Panc1 (cell line): ENCODE measurements at regions not wholly inside any gene's neighbourhood (a gene's known extent, or its start where the extent isn't known, plus 50 kb on each side); places are given as distances from the start of the nearest gene placed in this dataset.

Experiments used
- ATAC-seq: fragments of 200-7000 bp; cut with Tn5 transposase; 2 replicates; pipeline ENCODE4 v1.9.1; 2020; ENCODE audit warnings: mild to moderate bottlenecking, moderate library complexity
- BruUV-seq: library from RNA; stranded (reverse); fragments of 400-500 nt; replicated peaks from 2 replicates; lab custom pipeline; 2021; lab: Mats Ljungman, UMichigan
- CTCF ChIA-PET: fragments of 300-600 bp; sonication (Branson Sonifier 250); formaldehyde crosslinking; loops from one replicate; lab custom pipeline; 2022; ENCODE audit warnings: antibody characterized with exemption; lab: Charles Lee
- POLR2A ChIA-PET: fragments of 300-600 bp; sonication (Branson Sonifier 250); formaldehyde crosslinking; loops from one replicate; lab custom pipeline; 2022; ENCODE audit warnings: antibody characterized with exemption; lab: Charles Lee
- DNase-seq: peaks from one replicate; pipeline ENCODE4 v3.0.0-alpha.2; 2010; ENCODE audit warnings: low read depth, low spot score
- H3K27ac ChIP-seq: 2 replicates; pipeline ENCODE4 v1.5.1; 2011; ENCODE audit warnings: mild to moderate bottlenecking, low read length, inconsistent platforms
- H3K27me3 ChIP-seq: fragments of 200-500 bp; sonication (Bioruptor generic); 2 replicates; pipeline ENCODE4 v1.6.0; 2014; ENCODE audit warnings: low read length, inconsistent platforms; ENCODE audit not compliant: control insufficient read depth, insufficient read depth
- H3K36me3 ChIP-seq: fragments of 200-500 bp; sonication (Bioruptor generic); 2 replicates; pipeline ENCODE4 v1.5.1; 2014; ENCODE audit warnings: inconsistent platforms, mild to moderate bottlenecking, low read length, moderate library complexity; ENCODE audit not compliant: control insufficient read depth, insufficient read depth
- H3K4me1 ChIP-seq: 2 replicates; pipeline ENCODE4 v1.5.1; 2011; ENCODE audit warnings: inconsistent platforms, mild to moderate bottlenecking, low read length, moderate library complexity; ENCODE audit not compliant: control insufficient read depth, insufficient read depth
- H3K4me3 ChIP-seq, 2 experiments: 2 replicates each; pipeline ENCODE4 v1.5.1; 2011 to 2012; ENCODE audit warnings: low read depth in 2 of 2, low read length in 2 of 2, mild to moderate bottlenecking in 2 of 2, inconsistent platforms in 1 of 2, moderate library complexity in 1 of 2
- H3K9me3 ChIP-seq: fragments of 200-500 bp; sonication (Bioruptor generic); 2 replicates; pipeline ENCODE4 v1.5.1; 2014; ENCODE audit warnings: low read depth, mild to moderate bottlenecking, inconsistent platforms, low read length, moderate library complexity; ENCODE audit not compliant: control insufficient read depth, insufficient read depth
- CTCF ChIP-seq: fragments of 450-650 bp; IDR thresholded peaks from 2 replicates; pipeline ENCODE4 v1.5.1; 2017; ENCODE audit warnings: mild to moderate bottlenecking
- POLR2AphosphoS5 ChIP-seq: IDR thresholded peaks from 2 replicates; pipeline ENCODE4 v1.6.1; 2012; ENCODE audit warnings: mild to moderate bottlenecking, low read depth, low read length, moderate library complexity
- REST ChIP-seq, 2 experiments: IDR thresholded peaks; 2 replicates each; pipeline ENCODE4 v1.6.1; 2011 to 2012; ENCODE audit warnings: low read depth in 2 of 2, control low read depth in 1 of 2, low read length in 1 of 2, mild to moderate bottlenecking in 1 of 2, moderate library complexity in 1 of 2; ENCODE audit not compliant: insufficient read depth in 1 of 2
- SIN3A ChIP-seq: IDR thresholded peaks from 2 replicates; pipeline ENCODE4 v1.6.1; 2012; ENCODE audit warnings: low read depth, mild to moderate bottlenecking, low read length, moderate library complexity, borderline replicate concordance; ENCODE audit not compliant: insufficient read depth
- TCF7L2 ChIP-seq: IDR thresholded peaks from 2 replicates; pipeline ENCODE4 v1.6.1; 2011; ENCODE audit warnings: mild to moderate bottlenecking, low read depth, low read length, inconsistent platforms
- in situ Hi-C: cut with HindIII; loops from 2 replicates; pipeline ENCODE4 v1.10.0; 2016; ENCODE audit warnings: low sequenced_read_pairs, low pct_unique_long_range_greater_than_20kb
- intact Hi-C: fragments of 100-400 bp; cut with micrococcal nuclease; formaldehyde crosslinking; loops from one replicate; pipeline ENCODE4 v1.10.0; 2022; ENCODE audit not compliant: unreplicated experiment

GRCh38 chrX:44708470-44708869, 135.4 kb upstream of the DUSP21 start:
- no peak for TF ChIP-seq SIN3A
- intact Hi-C loops, result no loop called here
- H3K27me3 ChIP-seq, result no peaks in the 10 kb centered on the region
- in situ Hi-C loops, result no loop called here
- BruUV-seq, result no TSS peak
- H3K4me3 ChIP-seq, result no peak overlapping the region
- H3K27ac ChIP-seq, result no peak overlapping the region
- no peak for ATAC-seq
- ChIA-PET POLR2A (no interaction called here), CTCF (no interaction called here)
- no peak for DNase-seq
- H3K9me3 ChIP-seq, result no peaks in the 10 kb centered on the region
- H3K36me3 ChIP-seq, result no peaks in the 10 kb centered on the region
- no peaks in the 10 kb centered on the region for H3K4me1 ChIP-seq

- TF ChIP-seq POLR2AphosphoS5, result no peak
- TF ChIP-seq CTCF, result no peak
- no peak for TF ChIP-seq TCF7L2
- no peak for TF ChIP-seq REST (IDR thresholded peaks at IDR 0.05; ENCODE audit: insufficient read depth in 1 of 2, low read depth in 2 of 2, low read length in 1 of 2)
- ChIA-PET POLR2A (no interaction called here), CTCF (no interaction called here)
- BruUV-seq, result no TSS peak
- Histone ChIP-seq H3K27me3 (no peaks in the 10 kb centered on the region), H3K9me3 (no peaks in the 10 kb centered on the region), H3K4me1 (no peaks in the 10 kb centered on the region), H3K27ac (no peak overlapping the region), H3K36me3 (no peaks in the 10 kb centered on the region), H3K4me3 (no peak overlapping the region)
- ATAC-seq (no peak), DNase-seq (no peak)
- in situ Hi-C loops, result no loop called here
- intact Hi-C loops, result no loop called here
Measured at GRCh38 chrX:44705817-44706551, 137.8 kb upstream of the DUSP21 start.

- H3K36me3 ChIP-seq, result no peaks in the 10 kb centered on the region
- in situ Hi-C loops, result no loop called here
- intact Hi-C loops, result no loop called here
- no peaks in the 10 kb centered on the region for H3K4me1 ChIP-seq
- ATAC-seq (no peak), DNase-seq (no peak)
- POLR2A ChIA-PET, result no interaction called here
- TF ChIP-seq REST (IDR thresholded peaks at IDR 0.05; ENCODE audit: insufficient read depth in 1 of 2, low read depth in 2 of 2, low read length in 1 of 2) (no peak), TCF7L2 (no peak), CTCF (no peak), SIN3A (no peak), POLR2AphosphoS5 (no peak)
- no peak overlapping the region for H3K4me3 ChIP-seq
- CTCF ChIA-PET, result no interaction called here
- H3K27ac ChIP-seq, result no peak overlapping the region
- no peaks in the 10 kb centered on the region for H3K9me3 ChIP-seq
- H3K27me3 ChIP-seq, result no peaks in the 10 kb centered on the region
- BruUV-seq, result no TSS peak
Measured at GRCh38 chrX:44698357-44698756, 145.5 kb upstream of the DUSP21 start.
